ENCODE measurements at regions not wholly inside any gene's neighbourhood (a gene's known extent, or its start where the extent isn't known, plus 50 kb on each side); places are given as distances from the start of the nearest gene placed in this dataset.

DNA sequence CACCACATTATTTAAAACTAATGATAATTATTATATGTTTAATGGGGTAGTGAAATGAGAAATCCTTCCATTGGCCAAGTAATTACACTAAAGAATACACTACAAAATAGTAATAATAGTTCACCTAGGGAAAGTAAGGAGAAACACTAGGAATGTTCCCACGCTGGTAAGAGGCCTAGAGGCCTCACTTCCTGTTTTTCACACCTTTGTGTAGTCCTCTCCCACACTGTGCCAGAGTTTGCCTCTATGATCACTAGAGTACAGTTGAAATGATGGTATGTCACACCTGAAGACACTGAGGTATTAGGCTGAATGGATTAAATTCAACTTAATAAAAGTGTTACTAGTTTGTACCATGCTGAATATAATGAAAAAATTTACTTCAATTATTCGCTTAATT is 1348.0 kb upstream of the ATXN8OS start:
- Histone ChIP-seq H3K4me3 (ENCODE audit: low read depth, low read length) (no peak overlapping the region), H3K27me3 (replicated peaks; ENCODE audit: control insufficient read depth, insufficient read depth, low read length) (no peaks in the 10 kb centered on the region), H3K36me3 (ENCODE audit: control insufficient read depth, insufficient read depth, low read length) (no peaks in the 10 kb centered on the region), H3K9me3 (no peaks in the 10 kb centered on the region), H3K4me1 (no peaks in the 10 kb centered on the region)
- POLR2A ChIA-PET, result no interaction called here
- no peak for TF ChIP-seq CTCF (IDR thresholded peaks at IDR 0.05; ENCODE audit: insufficient read depth in 1 of 2, low read depth in 1 of 2, low read length in 1 of 2, severe bottlenecking in 1 of 2, unreplicated experiment in 1 of 2)
- Mint-ChIP-seq H3K27ac (ENCODE audit: unreplicated experiment) (no peak overlapping the region), H3K9me3 (ENCODE audit: unreplicated experiment) (no peaks in the 10 kb centered on the region), H3K36me3 (ENCODE audit: insufficient read depth, unreplicated experiment) (no peaks in the 10 kb centered on the region), H3K4me1 (ENCODE audit: low read depth, unreplicated experiment) (no peaks in the 10 kb centered on the region), H3K4me3 (ENCODE audit: unreplicated experiment) (no peak overlapping the region), H3K27me3 (ENCODE audit: insufficient read depth, unreplicated experiment) (no peaks in the 10 kb centered on the region)
- DNase-seq, result no peak
- intact Hi-C loops (cut with micrococcal nuclease; ENCODE audit: unreplicated experiment), result no loop called here
- BruUV-seq (replicated peaks), result no TSS peak
- CTCF ChIA-PET, result no interaction called here

DNA sequence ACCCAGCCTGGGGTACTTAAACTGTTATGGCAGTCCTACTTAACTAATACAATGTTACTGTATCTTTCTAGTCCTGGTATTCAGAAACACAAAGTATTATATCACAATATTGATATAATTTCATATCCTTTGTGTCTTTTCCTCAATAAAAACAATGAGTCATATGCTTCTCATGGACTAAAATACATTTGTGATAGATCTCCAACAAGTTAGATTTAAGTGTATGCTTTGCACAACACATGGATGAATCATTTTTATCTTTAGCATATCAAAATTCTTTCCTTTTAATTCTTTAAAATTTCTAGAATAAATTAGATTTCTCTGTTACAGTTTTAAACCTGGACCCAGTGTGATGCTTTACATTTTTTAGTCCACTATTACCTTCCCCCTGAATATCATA is 1357.8 kb upstream of the ATXN8OS start:
- CTCF ChIA-PET, result no interaction called here

GRCh38 chr13:68748038-68748437 is 1359.6 kb upstream of the ATXN8OS start:
- H3K27me3 ChIP-seq (replicated peaks; ENCODE audit: control insufficient read depth, insufficient read depth, low read length), result no peaks in the 10 kb centered on the region
- no peaks in the 10 kb centered on the region for H3K4me1 ChIP-seq
- DNase-seq, result no peak
- no TSS peak for BruUV-seq (replicated peaks)
- intact Hi-C loops (cut with micrococcal nuclease; ENCODE audit: unreplicated experiment), result no loop called here
- TF ChIP-seq CTCF (IDR thresholded peaks at IDR 0.05; ENCODE audit: insufficient read depth in 1 of 2, low read depth in 1 of 2, low read length in 1 of 2, severe bottlenecking in 1 of 2, unreplicated experiment in 1 of 2), result no peak
- H3K4me3 Mint-ChIP-seq (ENCODE audit: unreplicated experiment), result no peak overlapping the region
- POLR2A ChIA-PET, result no interaction called here
- peaks cover 5% of the 10 kb centered on the region for H3K27me3 Mint-ChIP-seq (ENCODE audit: insufficient read depth, unreplicated experiment)
- no peaks in the 10 kb centered on the region for H3K36me3 Mint-ChIP-seq (ENCODE audit: insufficient read depth, unreplicated experiment)
- CTCF ChIA-PET, result no interaction called here
- H3K9me3 ChIP-seq, result no peaks in the 10 kb centered on the region
- no peaks in the 10 kb centered on the region for H3K9me3 Mint-ChIP-seq (ENCODE audit: unreplicated experiment)
- no peak overlapping the region for H3K4me3 ChIP-seq (ENCODE audit: low read depth, low read length)
- H3K4me1 Mint-ChIP-seq (ENCODE audit: low read depth, unreplicated experiment), result no peaks in the 10 kb centered on the region
- H3K27ac Mint-ChIP-seq (ENCODE audit: unreplicated experiment), result no peak overlapping the region
- no peaks in the 10 kb centered on the region for H3K36me3 ChIP-seq (ENCODE audit: control insufficient read depth, insufficient read depth, low read length)

More for the DNA sequence above, 1357.8 kb upstream of the ATXN8OS start:
- no peaks in the 10 kb centered on the region for H3K4me1 ChIP-seq
- intact Hi-C loops (cut with micrococcal nuclease; ENCODE audit: unreplicated experiment), result no loop called here
- no peak overlapping the region for H3K4me3 Mint-ChIP-seq (ENCODE audit: unreplicated experiment)
- no TSS peak for BruUV-seq (replicated peaks)
- no peak overlapping the region for H3K4me3 ChIP-seq (ENCODE audit: low read depth, low read length)
- H3K9me3 Mint-ChIP-seq (ENCODE audit: unreplicated experiment), result no peaks in the 10 kb centered on the region
- H3K4me1 Mint-ChIP-seq (ENCODE audit: low read depth, unreplicated experiment), result no peaks in the 10 kb centered on the region
- peaks cover 5% of the 10 kb centered on the region for H3K27me3 Mint-ChIP-seq (ENCODE audit: insufficient read depth, unreplicated experiment)
- no peaks in the 10 kb centered on the region for H3K27me3 ChIP-seq (replicated peaks; ENCODE audit: control insufficient read depth, insufficient read depth, low read length)
- H3K36me3 ChIP-seq (ENCODE audit: control insufficient read depth, insufficient read depth, low read length), result no peaks in the 10 kb centered on the region
- POLR2A ChIA-PET, result no interaction called here
- no peak for TF ChIP-seq CTCF (IDR thresholded peaks at IDR 0.05; ENCODE audit: insufficient read depth in 1 of 2, low read depth in 1 of 2, low read length in 1 of 2, severe bottlenecking in 1 of 2, unreplicated experiment in 1 of 2)
- no peaks in the 10 kb centered on the region for H3K36me3 Mint-ChIP-seq (ENCODE audit: insufficient read depth, unreplicated experiment)
- H3K27ac Mint-ChIP-seq (ENCODE audit: unreplicated experiment), result no peak overlapping the region
- DNase-seq, result no peak
- H3K9me3 ChIP-seq, result no peaks in the 10 kb centered on the region

All from Caco-2 (cell line).